NCI-H2029 treated with DMSO at 0.1 percent for 48 hours (cell line): ENCODE measurements at regions not wholly inside any gene's neighbourhood (a gene's known extent, or its start where the extent isn't known, plus 50 kb on each side); places are given as distances from the start of the nearest gene placed in this dataset.
"Not testable (repeated sequence)": the region's sequence is repeated elsewhere in the genome, so short reads cannot be mapped to it uniquely, and the experiment has no call there.

Experiments used
- DNase-seq: peaks from one replicate; lab custom pipeline; 2025; lab: John Stamatoyannopoulos, UW

DNA sequence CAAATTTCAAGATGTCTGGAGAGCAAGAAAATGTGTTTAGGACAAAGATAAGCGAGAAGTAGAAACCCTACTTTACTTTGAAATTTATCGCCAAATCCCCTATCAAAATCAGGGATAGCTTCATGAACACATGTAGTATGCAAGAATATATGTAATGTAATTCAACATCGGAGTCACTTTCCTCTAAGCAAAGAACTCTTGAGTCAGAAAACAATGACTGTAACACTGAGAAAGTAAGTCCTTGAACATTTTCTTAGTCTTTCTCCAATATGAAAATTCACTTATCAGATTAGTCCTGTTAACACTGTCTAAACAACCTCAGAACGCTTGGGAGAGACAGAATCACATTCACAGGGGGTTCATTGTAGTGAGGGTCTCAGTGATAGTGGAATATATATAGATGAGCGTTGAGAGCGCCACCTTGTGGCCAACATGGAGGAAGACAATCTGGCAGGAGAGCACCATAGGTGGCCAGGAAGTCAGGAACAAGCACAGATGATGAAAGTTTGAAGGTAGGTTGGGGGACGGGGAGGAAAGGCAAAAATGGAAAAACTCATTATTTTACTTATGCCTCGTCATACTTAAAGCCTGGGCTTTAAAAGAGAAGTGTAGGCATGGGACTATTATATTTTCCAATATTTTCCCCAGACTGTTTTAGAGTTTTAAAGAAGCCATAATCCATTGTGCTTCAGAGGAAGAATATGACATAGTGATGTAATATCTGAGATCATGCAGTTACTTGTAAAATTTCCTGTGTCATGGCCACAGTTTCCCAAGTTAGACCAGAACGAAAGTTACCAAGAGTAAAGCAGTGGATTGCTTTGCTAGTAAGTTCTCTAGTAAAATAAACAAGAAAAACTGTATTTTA lies 115.5 kb upstream of the GNAI1 start:
- peak; percentile 42 for DNase-seq

DNA sequence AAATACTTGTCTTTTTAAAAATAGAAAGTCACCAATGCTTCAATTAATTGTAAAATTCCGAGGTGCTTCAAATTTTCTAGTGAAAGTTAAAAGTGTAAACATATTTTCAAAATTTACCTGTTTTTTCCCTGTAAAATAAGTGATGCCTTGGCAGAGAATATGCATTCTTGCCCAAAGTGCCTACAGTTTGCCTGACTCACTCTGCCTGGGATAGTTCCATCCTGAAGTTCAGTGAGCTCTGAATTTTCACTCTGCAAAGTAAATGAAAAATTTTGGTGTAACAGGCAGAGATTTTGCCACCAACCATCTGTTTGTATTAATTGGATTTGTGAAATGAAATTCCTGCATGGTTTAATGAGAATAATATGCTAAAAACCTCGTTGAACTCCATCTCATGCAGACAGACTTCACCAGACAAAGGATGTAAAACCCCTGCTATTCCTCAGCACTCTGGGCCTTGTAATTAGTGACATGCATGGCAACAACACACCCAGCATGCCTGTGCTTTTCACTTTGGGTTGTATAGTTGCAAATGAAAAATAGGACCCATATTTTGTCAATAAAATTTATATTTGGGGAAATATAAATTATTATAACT lies 117.4 kb upstream of the GNAI1 start:
- DNase-seq: no peak

DNA sequence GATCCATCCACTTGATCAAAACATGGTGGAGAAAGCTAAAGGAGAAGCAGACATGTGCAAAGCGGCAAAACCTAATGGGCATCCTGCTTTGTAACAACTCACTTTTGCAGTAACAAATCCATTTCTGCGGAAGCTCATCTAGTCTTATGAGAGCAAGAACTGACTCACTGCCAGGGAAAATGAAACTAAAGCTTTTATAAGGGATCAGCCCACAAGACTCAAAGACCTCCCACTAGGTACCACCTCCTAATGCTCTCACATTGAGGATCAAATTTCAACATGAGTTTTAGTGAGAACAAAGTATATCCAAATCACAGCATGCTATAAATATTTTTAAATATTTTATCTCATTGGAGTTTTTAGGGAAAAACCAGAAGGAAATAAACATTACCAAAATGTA lies 120.1 kb upstream of the GNAI1 start:
- DNase-seq: no peak

DNA sequence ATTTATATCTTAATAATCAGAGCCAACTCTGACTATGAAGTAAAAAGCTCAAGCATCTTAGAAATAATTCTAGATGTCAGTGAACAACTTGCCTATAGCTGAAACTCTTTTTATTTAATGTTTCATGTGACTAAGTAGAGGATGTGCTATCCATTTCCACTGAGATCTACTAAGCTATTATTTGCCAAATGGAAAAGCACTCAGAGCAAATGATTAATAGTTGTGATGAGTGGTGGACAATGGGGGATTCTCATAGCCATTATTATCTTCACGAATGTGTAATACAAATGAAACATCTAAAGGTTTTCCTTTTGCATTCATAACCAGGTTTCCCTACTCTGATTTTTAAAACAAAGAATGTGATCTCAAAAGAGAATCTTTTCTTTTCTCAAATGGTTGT lies 126.6 kb upstream of the GNAI1 start:
- no peak for DNase-seq

DNA sequence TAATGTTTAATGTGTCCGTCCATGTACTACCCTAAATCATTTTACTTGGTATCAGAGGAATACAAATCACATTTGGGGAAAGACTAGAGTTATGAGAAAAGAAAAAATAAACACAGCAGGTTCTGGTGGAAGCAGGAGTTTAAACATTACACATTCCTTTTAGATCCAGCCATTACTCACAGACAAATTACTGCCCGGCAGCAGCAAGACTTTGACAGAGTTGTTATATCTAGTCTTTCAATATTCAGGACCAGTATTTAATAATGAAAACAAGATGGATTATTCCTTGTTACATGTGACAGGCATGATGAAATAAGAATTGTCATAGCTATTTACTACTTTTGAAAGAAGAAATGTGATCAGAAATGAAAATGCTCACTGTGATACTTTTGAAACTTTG lies 131.8 kb upstream of the GNAI1 start:
- DNase-seq: no peak

DNA sequence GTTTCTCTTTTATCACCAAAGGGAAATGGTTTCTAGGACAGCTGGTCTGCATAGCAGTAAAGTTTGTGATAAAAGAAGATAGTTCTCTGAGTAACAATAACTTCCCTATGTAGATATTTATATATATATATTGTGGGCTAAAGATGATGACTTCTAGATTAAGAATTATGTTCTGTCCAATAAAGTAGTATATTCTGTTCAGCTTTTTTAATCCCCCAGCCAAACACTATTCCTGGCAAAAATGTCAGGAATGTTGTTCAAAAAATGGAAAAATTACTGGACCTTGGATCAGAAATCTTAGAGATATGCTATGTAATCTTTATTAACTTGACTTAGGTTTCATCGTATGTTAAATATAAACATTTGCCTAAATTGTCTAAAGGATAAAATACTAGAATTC lies 136.3 kb upstream of the GNAI1 start:
- DNase-seq: no peak

DNA sequence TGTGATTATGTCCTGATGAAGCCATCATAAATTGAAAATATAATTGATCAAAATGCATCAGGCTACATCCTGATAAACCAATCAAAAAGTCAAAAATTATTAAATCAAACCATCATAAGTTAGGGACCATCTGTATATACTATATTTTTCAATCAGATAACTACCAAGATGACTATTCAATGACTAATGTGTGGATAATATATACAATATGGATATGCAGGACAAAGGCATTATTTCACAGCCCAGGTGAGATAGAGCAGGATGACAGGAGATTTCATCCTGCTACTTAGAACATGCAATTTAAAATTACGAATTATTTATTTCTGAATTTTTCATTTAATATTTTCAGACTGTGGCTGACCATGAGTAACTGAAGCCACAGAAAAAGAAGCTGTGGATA lies 137.3 kb upstream of the GNAI1 start:
- DNase-seq: no peak

DNA sequence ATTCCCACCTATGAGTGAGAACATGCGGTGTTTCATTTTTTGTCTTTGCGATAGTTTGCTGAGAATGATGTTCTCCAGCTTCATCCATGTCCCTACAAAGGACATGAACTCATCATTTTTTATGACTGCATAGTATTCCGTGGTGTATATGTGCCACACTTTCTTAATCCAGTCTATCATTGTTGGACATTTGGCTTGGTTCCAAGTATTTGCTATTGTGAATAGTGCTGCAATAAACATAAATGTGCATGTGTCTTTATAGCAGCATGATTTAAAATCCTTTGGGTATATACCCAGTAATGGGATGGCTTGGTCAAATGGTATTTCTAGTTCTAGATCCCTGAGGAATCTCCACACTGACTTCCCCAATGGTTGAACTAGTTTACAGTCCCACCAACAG lies 138.9 kb upstream of the GNAI1 start:
- DNase-seq: not testable (repeated sequence)

DNA sequence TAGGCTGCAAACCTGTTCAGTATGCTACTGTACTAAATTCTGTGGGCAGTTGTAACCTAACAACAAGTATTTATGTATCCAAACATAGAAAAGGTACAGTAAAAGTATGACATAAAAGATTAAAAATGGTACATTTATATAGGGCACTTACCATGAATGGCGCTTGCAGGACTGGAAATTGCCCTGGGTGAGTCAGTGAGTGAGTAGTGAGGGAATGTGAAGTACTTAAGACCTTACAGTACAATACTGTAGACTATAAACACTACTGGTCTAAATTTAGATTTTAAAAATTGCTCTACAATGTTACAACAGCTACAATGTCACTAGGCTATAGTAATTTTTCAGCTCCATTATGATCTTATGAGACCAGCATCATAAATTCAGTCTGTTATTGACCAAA lies 146.0 kb upstream of the GNAI1 start:
- DNase-seq: no peak

DNA sequence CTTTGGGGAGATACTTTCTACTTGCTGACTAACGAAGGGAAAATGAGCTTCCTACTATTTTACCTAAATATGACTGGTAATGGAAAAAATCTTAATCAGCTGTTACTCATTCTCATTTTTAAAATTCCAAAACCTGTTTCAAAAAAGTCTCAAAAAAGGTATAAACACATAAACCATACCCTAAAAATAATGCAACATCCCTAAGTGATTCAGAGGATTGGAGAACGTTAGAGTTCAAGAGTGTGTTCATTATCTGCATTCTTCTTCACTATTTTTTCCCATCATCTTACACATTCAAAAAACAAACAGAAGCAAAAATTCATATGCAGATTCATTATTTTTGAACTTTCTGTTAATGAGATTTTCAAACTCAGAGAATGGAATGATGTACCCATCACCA lies 150.4 kb upstream of the GNAI1 start:
- DNase-seq: no peak

DNA sequence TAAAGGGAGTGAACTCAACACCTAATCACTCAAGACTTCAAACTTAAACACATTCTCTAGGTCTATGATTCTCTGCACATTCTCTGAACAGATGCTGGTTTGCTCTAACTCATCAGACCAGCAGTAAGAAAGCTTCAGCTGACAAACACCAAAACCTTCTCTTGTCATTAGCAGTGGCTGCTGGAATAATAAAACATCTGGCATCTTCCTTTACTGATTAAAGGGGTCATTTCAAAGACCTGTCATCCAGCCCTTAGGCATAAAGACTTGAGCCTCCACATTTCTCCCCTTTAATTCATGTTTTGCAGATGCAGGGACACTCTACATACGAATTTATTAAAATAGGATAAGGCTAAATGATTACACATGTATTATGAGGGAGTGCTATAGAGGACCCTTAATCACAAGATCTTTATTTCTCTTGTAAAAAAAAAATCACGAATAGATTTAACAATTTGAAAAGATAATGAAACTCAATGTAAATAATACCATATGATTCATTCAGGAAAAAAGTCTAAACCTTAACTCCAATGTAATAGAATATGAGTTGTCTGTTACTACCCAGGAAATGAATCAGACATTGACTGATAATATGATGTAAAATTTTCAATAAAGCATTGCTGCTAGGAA lies 152.4 kb upstream of the GNAI1 start:
- no peak for DNase-seq

DNA sequence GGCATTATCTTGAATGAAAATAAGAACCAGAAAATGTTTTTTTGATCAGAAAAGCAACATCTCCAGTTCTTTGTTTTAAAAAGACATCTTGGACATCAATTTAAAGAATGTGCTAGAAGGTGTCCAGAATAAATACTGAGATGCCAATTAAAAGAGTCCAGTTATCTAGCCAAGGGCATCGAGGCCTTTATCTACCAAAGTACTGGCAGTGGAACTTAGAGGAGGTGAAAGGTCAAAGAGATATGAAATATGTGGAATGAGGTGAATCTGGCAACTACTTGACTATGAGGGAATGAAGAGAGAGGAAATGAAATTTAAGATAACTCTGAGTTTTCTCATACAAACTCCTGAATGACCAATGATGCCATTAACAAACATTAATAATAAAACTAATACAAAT lies 154.3 kb upstream of the GNAI1 start:
- no peak for DNase-seq

DNA sequence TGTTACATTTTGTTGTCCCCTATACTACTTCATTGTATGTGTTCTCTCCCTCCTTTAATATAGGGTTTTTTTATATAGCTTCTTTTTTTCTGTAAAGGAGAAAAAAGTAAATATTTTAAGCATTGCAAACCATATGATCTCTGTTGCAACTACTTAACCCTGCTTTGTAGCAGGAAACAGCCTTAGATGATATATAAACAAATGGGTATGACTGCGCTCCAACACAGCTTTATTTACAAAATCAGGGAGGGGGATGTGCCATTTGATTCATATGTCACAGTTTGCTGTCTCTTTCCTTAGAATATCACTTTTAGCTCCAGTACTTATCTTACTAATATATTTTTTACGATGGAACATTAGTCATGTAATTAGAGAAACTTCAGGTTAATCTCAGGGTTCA lies 155.2 kb upstream of the GNAI1 start:
- DNase-seq: no peak

DNA sequence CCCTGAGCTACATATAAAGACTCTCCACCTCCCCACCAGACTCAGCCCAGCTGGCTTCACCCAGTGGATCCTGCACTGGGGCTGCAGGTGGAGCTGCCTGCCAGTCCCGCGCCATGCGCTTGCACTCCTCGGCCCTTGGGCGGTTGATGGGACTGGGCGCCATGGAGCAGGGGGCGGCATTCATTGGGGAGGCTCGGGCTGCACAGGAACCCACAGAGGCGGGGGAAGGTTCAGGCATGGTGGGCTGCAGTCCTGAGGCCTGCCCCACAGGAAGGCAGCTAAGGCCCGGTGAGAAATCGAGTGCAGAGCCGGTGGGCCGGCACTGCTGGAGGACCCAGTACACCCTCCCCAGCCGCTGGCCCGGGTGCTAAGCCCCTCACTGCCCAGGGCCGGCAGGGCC lies 157.2 kb upstream of the GNAI1 start:
- no peak for DNase-seq

DNA sequence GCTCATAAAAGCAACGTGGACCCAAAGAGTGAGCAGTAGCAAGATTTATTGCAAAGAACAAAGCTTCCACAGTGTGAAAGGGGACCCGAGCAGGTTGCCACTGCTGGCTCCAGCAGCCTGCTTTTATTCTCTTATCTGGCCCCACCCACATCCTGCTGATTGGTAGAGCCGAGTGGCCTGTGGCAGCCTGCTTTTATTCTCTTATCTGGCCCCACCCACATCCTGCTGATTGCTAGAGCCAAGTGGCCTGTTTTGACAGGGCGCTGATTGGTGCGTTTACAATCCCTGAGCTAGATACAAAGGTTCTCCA lies 158.0 kb upstream of the GNAI1 start:
- DNase-seq: not testable (repeated sequence)

DNA sequence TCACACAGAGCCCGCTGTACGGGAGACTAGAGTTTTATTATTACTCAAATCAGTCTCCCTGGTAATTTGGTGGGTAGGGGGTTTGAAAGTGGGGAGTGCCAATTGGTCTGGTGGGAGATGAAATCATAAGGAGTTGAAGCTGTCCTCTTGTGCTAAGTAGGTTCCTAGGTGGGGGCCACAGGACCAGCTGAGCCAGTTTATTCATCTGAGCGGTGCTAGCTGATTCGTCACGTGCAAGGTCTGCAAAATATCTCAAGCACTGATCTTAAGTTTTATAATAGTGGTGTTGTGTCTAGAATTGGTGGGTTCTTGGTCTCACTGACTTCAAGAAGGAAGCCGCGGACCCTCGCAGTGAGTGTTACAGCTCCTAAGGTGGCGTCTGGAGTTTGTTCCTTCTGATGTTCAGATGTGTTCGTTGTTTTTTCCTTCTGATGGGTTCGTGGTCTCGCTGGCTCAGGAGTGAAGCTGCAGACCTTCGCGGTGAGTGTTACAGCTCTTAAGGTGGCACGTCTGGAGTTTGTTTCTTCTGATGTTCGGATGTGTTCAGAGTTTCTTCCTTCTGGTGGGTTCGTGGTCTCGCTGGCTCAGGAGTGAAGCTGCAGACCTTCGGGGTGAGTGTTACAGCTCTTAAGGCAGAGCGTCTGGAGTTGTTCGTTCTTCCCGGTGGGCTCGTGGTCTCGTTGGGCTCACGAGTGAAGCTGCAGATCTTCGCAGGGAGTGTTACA lies 158.5 kb upstream of the GNAI1 start:
- DNase-seq: not testable (repeated sequence)

DNA sequence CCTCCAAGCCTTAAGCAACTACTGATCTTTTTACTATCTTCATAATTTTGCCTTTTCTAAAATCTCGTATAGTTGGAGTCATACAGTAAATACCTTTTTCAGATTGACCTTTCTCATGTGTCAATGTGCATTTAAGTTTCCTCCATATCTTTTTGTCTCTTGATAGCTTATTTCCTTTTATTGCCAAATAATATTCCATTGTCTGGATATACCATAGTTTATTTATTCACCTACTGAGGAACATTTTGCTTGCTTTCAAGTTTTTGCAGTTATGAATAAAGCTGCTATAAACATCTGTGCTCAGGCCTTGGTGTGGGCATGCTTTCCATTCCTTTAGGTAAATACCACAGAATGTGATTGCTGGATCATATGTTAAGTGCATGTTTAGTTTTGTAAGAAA lies 161.2 kb upstream of the GNAI1 start:
- no peak for DNase-seq

DNA sequence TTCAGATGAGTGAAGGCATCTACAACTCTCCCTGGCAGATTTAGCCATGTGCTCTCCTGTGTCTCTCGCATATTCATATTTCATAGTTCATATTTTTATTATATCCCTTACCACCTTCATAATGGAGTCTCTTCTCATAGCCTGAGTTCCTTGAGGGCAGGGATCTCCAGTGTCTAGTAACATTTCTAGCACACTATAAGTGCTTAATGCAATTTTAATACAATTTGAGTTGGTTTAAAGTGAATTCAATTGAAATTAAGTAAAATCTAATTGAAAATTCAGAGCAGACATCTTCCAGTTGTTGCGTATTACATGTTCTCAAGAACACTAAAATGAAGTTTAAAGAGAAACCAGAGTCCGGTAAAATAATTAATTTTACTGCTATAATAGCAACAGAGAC lies 163.6 kb upstream of the GNAI1 start:
- no peak for DNase-seq

DNA sequence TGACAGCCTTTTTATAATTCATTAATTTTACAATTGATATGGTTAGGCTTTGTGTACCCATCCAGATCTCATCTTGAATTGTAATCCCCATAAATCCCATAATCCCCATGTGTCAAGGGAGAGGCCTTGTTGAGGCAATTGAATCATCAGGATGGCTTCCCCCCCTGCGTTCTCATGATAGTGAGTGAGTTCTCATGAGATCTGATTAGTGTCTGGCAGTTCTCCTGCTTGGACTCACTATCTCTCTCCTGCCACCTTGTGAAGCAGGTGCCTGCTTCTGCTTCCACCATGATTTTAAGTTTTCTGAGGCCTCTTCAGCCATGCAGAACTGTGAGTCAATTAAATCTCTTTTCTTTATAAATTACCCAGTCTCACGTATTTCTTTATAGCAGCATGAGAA lies 165.7 kb upstream of the GNAI1 start:
- DNase-seq: no peak

DNA sequence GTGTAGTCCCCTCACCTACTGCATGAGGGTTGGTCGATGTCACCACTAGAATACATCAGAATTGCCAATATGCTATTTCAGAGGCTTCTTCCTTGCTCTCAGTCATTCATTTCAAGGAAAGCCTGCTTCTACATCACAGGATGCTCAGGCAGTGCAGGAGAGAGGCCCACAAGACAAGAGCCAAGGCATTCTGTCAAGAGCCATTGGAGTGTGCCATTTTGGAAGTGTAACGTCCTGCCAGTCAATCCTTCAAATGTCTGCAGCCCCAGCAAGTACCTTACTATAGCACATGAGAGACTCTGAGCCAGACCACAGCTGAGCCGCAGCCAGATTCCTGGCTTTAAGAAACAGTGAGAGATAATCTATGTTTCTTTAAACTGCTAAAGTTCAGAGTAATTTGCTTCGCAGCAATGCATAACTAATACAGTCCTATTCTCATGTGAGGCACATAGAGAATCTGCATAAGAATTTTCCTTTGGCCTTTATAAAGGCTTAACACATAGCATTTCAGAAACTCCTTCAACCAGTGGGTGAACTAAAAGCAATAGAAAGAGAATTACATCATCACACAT lies 166.5 kb upstream of the GNAI1 start:
- DNase-seq: no peak

DNA sequence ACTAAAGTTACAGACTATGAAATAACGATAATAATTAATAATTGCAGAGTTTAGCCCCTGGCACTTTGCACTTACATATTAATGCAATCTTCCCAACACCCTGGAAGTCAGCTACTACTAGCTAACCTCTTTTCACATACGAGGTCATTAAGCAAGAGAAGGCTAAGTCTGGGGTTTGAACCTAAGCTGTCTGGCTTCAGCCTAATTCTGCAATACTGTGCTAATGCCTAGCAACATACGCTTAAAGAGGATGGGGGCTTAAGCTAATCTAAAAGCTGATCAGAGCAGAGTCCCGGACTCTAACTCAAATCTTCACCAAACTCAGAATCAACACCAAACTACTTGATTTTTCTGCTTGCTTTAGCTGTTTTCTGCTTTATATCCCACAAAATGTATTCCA lies 168.7 kb upstream of the GNAI1 start:
- DNase-seq: no peak

DNA sequence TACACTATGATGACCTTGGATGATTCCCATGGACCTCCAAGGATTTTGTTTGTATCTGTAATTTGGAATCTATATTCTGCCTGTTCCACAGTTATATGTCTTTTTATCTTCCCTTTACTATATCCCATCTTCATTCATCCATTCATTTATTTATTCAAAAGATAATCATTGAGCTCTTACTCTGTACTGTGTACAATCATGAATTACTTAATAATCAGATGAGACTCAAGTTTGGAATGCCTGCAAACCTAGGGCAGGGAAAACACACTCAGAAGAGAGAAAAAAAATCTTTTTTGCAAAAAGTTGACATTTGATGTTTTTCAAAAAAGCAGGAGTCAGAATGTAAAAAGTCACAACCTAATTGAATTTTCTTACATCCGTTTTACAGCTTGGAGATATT lies 170.2 kb upstream of the GNAI1 start:
- DNase-seq: no peak

DNA sequence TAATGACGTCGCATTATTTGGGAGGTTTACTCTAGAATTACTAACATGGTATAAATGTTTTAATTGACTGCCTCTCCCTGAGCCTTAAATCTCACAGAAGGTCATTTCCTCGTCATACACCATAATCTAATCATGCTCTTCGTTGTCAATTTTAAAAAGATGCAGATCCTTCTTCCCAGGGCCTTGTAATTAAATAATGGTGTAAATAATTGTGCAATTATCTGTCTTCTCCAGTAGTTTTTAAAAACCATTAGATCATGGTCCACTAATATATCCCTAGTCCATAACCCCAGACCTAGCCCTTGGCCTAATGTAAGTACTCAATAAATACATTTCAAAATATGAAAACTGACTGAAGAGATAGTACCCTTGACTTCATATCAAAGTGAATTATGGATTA lies 181.5 kb upstream of the GNAI1 start:
- DNase-seq: no peak
